BJ (cell line): ENCODE measurements at regions not wholly inside any gene's neighbourhood (a gene's known extent, or its start where the extent isn't known, plus 50 kb on each side); places are given as distances from the start of the nearest gene placed in this dataset.

Source experiments
- CTCF ChIA-PET: fragments of 350-600 bp; formaldehyde crosslinking; extraction: SDS; loops from one replicate; lab custom pipeline; 2021; ENCODE audit warnings: antibody characterized with exemption, inconsistent platforms; lab: Yijun Ruan, JAX
- POLR2A ChIA-PET: fragments of 300-600 bp; sonication (Branson Sonifier 250); formaldehyde crosslinking; extraction: SDS; loops from one replicate; lab custom pipeline; 2021; ENCODE audit warnings: antibody characterized with exemption; lab: Charles Lee
- DNase-seq: peaks from one replicate; pipeline ENCODE4 v3.0.0-alpha.2; 2011; ENCODE audit warnings: low read depth
- H3K27me3 ChIP-seq: 2 replicates; pipeline ENCODE4 v1.6.0; 2011; ENCODE audit warnings: low read length; ENCODE audit not compliant: control insufficient read depth, insufficient read depth
- H3K36me3 ChIP-seq: 2 replicates; pipeline ENCODE4 v1.5.1; 2011; ENCODE audit warnings: low read length; ENCODE audit not compliant: control insufficient read depth, insufficient read depth
- H3K4me3 ChIP-seq: 2 replicates; pipeline ENCODE4 v1.5.1; 2011; ENCODE audit warnings: low read depth, mild to moderate bottlenecking, control low read depth, low read length
- CTCF ChIP-seq: IDR thresholded peaks from 2 replicates; pipeline ENCODE4 v1.5.1; 2011; ENCODE audit warnings: low read depth, mild to moderate bottlenecking, control low read depth, inconsistent platforms, low read length, moderate library complexity; ENCODE audit not compliant: insufficient read depth

- no peak for TF ChIP-seq CTCF
- POLR2A ChIA-PET: no interaction called here
- Histone ChIP-seq H3K4me3 (no peak overlapping the region), H3K27me3 (no peaks in the 10 kb centered on the region), H3K36me3 (no peaks in the 10 kb centered on the region)
- no peak for DNase-seq
- CTCF ChIA-PET: interaction anchor here (1.0 to 2.5 kb wide), 2 partner anchors 9 to 13 kb away, joined by 3 to 7 read pairs; no protein-coding TSS in a partner anchor
Measured at GRCh38 chr12:46460682-46461210, 88.2 kb upstream of the SLC38A2 start.

- DNase-seq: no peak
- CTCF ChIA-PET: interaction anchor here (2.5 kb wide), 1 partner anchor 10 kb away, joined by 7 read pairs; no protein-coding TSS in a partner anchor
- no peak for TF ChIP-seq CTCF
- Histone ChIP-seq H3K4me3 (no peak overlapping the region), H3K27me3 (no peaks in the 10 kb centered on the region), H3K36me3 (no peaks in the 10 kb centered on the region)
- POLR2A ChIA-PET: no interaction called here
Measured at GRCh38 chr12:46459861-46460545, 87.4 kb upstream of the SLC38A2 start.

GRCh38 chr12:46459111-46459510 is 86.5 kb upstream of the SLC38A2 start:
- ChIA-PET CTCF (interaction anchor here (2.5 kb wide), 1 partner anchor 11 kb away, joined by 7 read pairs; no protein-coding TSS in a partner anchor), POLR2A (no interaction called here)
- DNase-seq: no peak
- Histone ChIP-seq H3K27me3 (no peaks in the 10 kb centered on the region), H3K36me3 (no peaks in the 10 kb centered on the region), H3K4me3 (no peak overlapping the region)
- TF ChIP-seq CTCF: no peak

GRCh38 chr12:46458500-46459102 is 86.0 kb upstream of the SLC38A2 start:
- ChIA-PET POLR2A (no interaction called here), CTCF (interaction anchor here (2.5 kb wide), 1 partner anchor 11 kb away, joined by 7 read pairs; no protein-coding TSS in a partner anchor)
- DNase-seq: no peak
- no peak for TF ChIP-seq CTCF
- Histone ChIP-seq H3K27me3 (no peaks in the 10 kb centered on the region), H3K36me3 (no peaks in the 10 kb centered on the region), H3K4me3 (no peak overlapping the region)

GRCh38 chr12:46457958-46458357 is 85.4 kb upstream of the SLC38A2 start:
- no peaks in the 10 kb centered on the region for H3K27me3 ChIP-seq
- DNase-seq: no peak
- H3K4me3 ChIP-seq: no peak overlapping the region
- H3K36me3 ChIP-seq: no peaks in the 10 kb centered on the region
- POLR2A ChIA-PET: no interaction called here
- no peak for TF ChIP-seq CTCF
- CTCF ChIA-PET: no interaction called here
